RWPE2 (cell line): ENCODE measurements at regions not wholly inside any gene's neighbourhood (a gene's known extent, or its start where the extent isn't known, plus 50 kb on each side); places are given as distances from the start of the nearest gene placed in this dataset.
A peak's percentile ranks its signal among the peaks of the same experiment; 100 is the strongest.

ENCODE experiments used
- ATAC-seq: fragments of 200-7000 bp; cut with Tn5 transposase; 3 replicates; pipeline ENCODE4 v1.9.1; 2021; ENCODE audit warnings: low read depth
- DNase-seq: peaks from one replicate; pipeline ENCODE4 v3.0.0-alpha.2; 2020; ENCODE audit warnings: low spot score
- H3K27ac ChIP-seq: fragments of 450-650 bp; 2 replicates; pipeline ENCODE4 v1.5.1; 2017; ENCODE audit warnings: mild to moderate bottlenecking; ENCODE audit not compliant: poor library complexity, severe bottlenecking
- H3K27me3 ChIP-seq: fragments of 250-450 bp; sonication (Bioruptor Pico); 2 replicates; pipeline ENCODE4 v1.5.1; 2021; ENCODE audit warnings: mild to moderate bottlenecking, moderate library complexity; ENCODE audit not compliant: insufficient read depth, poor library complexity, severe bottlenecking
- H3K36me3 ChIP-seq: fragments of 250-450 bp; sonication (Bioruptor Pico); 2 replicates; pipeline ENCODE4 v1.5.1; 2020; ENCODE audit warnings: low read depth, mild to moderate bottlenecking, moderate library complexity
- H3K4me1 ChIP-seq: fragments of 250-450 bp; sonication (Bioruptor Pico); 2 replicates; pipeline ENCODE4 v1.5.1; 2021; ENCODE audit warnings: mild to moderate bottlenecking, moderate library complexity; ENCODE audit not compliant: insufficient read depth, poor library complexity, severe bottlenecking
- H3K4me3 ChIP-seq: fragments of 250-450 bp; sonication (Bioruptor Pico); 2 replicates; pipeline ENCODE4 v1.5.1; 2021; ENCODE audit warnings: mild to moderate bottlenecking, moderate library complexity; ENCODE audit not compliant: severe bottlenecking
- H3K9me3 ChIP-seq: fragments of 250-450 bp; sonication (Bioruptor Pico); 2 replicates; pipeline ENCODE4 v1.5.1; 2021; ENCODE audit warnings: mild to moderate bottlenecking, moderate library complexity; ENCODE audit not compliant: severe bottlenecking
- TF ChIP-seq, protein P1 (sequence below): fragments of 450-650 bp; IDR thresholded peaks from one replicate; pipeline ENCODE4 v1.5.1; 2017; ENCODE audit warnings: mild to moderate bottlenecking, moderate library complexity; ENCODE audit not compliant: poor library complexity, severe bottlenecking

DNA sequence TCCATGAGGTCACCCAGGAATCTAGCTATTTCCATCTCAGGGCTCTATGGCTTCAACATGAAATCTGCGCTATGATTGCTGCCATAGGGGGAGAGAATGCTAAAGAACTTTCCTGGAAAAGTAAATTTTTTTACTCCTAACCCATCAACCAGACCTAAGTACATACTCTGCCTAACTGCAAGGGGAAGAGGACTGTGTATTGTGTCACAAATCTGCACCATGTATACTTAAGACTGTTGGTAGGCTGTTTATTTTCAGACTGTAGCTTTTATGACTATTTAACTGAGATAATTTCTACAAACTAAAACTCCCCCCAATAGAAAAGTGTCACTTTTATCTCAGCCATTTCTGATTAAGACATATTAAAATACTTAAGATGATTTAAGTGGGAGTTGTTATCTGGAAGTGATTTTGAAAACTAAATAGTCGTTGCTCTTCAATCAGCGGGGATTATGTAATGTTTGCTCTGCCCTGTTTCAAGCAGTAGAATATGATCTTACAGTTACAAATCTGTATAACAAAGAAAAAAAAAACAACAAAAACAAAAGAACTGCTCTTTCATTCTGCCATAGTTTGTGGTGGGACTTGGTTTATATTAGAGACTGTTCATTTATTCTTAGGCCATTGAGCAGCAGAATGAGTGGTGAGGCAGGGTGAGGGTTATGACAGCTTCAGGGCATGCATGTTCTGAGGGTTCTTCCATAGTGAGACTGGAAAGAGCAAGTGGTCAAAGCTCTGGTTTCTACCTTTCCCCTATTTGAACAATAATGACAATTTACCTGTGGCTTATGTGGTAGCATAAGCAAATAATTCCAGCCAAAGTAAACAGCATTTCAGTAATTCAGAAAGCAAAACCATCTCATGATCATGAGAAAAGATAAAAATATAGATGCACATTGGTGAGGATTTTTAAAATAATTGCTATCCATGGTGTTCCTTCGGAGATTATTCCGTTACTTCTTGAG lies 126.3 kb upstream of the CEP162 start:
- H3K27me3 ChIP-seq, result peaks cover 2% of the 10 kb centered on the region

DNA sequence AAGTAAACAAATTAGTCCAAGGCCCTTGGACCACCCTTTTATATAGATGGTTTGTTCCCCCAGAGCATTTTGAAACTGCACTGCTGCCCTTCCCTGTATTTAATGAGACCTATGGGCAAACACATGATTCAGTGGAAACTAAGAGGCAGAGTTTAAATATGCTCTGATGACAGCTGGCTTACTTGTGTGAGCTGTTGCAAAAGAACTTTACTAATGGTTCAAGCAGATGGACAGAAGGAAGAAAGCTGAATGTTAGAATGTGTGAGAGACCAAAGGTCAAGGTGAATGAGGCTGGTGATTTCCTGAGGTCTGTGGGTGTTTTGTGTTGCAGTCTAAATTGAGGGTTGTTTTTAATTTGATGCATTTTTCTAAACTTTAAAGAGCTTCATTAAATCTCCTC lies 123.0 kb upstream of the CEP162 start:
- H3K27ac ChIP-seq, result no peak overlapping the region
- H3K4me1 ChIP-seq, result no peaks in the 10 kb centered on the region
- ATAC-seq (no peak), DNase-seq (no peak)
- peaks cover 2% of the 10 kb centered on the region for H3K9me3 ChIP-seq
- H3K27me3 ChIP-seq, result peaks cover 2% of the 10 kb centered on the region
- H3K4me3 ChIP-seq, result no peak overlapping the region
- TF ChIP-seq, protein P1, sequence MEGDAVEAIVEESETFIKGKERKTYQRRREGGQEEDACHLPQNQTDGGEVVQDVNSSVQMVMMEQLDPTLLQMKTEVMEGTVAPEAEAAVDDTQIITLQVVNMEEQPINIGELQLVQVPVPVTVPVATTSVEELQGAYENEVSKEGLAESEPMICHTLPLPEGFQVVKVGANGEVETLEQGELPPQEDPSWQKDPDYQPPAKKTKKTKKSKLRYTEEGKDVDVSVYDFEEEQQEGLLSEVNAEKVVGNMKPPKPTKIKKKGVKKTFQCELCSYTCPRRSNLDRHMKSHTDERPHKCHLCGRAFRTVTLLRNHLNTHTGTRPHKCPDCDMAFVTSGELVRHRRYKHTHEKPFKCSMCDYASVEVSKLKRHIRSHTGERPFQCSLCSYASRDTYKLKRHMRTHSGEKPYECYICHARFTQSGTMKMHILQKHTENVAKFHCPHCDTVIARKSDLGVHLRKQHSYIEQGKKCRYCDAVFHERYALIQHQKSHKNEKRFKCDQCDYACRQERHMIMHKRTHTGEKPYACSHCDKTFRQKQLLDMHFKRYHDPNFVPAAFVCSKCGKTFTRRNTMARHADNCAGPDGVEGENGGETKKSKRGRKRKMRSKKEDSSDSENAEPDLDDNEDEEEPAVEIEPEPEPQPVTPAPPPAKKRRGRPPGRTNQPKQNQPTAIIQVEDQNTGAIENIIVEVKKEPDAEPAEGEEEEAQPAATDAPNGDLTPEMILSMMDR, result no peak
- no peaks in the 10 kb centered on the region for H3K36me3 ChIP-seq

More for the DNA sequence above, 126.3 kb upstream of the CEP162 start:
- DNase-seq (no peak), ATAC-seq (no peak)
- Histone ChIP-seq H3K27ac (no peak overlapping the region), H3K9me3 (peaks cover 2% of the 10 kb centered on the region), H3K4me1 (no peaks in the 10 kb centered on the region), H3K4me3 (no peak overlapping the region), H3K36me3 (no peaks in the 10 kb centered on the region)
- TF ChIP-seq, protein P1, result no peak

DNA sequence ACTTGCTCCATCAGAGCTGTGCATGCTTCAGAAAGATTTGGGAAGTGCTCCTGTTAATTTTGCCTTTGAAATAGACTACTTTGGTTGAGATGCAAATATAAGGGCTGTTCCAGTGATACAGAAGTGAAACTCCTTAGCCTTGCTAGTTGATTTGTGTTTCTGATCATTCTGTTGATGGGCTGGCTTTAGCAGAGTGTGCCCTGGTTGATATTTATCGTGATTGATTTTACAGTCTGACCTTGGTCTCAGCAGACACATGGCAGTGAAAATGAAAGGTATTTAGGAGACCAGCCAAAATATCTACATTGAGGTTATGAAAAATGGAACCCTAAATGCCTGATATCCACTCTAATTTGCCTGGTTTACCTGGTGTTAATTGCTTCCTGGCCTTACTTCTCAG lies 122.1 kb upstream of the CEP162 start:
- H3K27me3 ChIP-seq, result peaks cover 2% of the 10 kb centered on the region
- no peak overlapping the region for H3K4me3 ChIP-seq
- DNase-seq, result no peak
- H3K27ac ChIP-seq, result no peak overlapping the region
- TF ChIP-seq, protein P1, result no peak
- peaks cover 2% of the 10 kb centered on the region for H3K9me3 ChIP-seq
- ATAC-seq, result no peak
- no peaks in the 10 kb centered on the region for H3K36me3 ChIP-seq
- H3K4me1 ChIP-seq, result no peaks in the 10 kb centered on the region

DNA sequence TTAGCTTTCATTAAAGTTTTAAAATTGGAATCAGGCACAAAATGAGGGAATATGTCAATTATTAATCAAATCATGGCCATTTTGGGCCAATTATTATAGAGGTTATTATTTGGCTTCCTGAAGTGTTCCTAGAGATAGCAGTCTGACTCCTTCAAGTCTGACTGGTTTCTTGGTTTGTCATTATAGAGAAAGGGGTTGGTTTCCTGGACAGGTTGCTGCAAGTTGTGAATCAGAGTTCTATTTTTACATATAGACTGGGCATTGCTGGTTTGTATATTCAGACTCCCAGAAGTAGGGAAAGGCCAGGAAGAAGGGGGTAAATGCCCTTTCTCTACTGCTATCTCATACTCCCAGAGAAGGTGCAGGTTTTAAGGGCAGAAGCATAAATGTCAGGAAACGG lies 121.4 kb upstream of the CEP162 start:
- no peak for DNase-seq
- no peaks in the 10 kb centered on the region for H3K36me3 ChIP-seq
- H3K27me3 ChIP-seq, result peaks cover 2% of the 10 kb centered on the region
- no peak overlapping the region for H3K4me3 ChIP-seq
- peaks cover 2% of the 10 kb centered on the region for H3K9me3 ChIP-seq
- no peak overlapping the region for H3K27ac ChIP-seq
- TF ChIP-seq, protein P1, result no peak
- no peaks in the 10 kb centered on the region for H3K4me1 ChIP-seq
- ATAC-seq, result no peak

DNA sequence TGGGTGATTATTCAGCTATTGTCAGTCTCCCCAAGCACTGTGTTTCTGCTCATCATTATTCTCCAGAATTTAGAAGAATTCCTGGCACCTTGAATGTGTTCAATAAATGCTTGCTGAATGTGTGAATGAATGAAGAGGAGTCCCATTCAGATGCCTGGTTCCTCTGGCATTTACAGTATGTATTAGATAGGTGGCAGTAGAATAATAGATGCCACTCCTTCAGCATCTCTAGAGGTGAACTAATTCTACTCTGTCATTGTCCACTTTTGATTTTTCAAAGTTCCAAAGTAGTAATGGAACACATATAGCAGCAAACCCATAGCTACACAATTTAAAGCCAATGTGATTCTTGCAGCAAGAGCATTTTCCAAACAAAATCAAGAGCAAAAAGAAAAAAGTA lies 118.9 kb upstream of the CEP162 start:
- Histone ChIP-seq H3K9me3 (no peaks in the 10 kb centered on the region), H3K27ac (no peak overlapping the region), H3K4me1 (no peaks in the 10 kb centered on the region), H3K36me3 (no peaks in the 10 kb centered on the region), H3K4me3 (no peak overlapping the region), H3K27me3 (peaks cover 2% of the 10 kb centered on the region)
- DNase-seq (no peak), ATAC-seq (no peak)
- TF ChIP-seq, protein P1, result peak; percentile 34
